A673 (cell line): ENCODE measurements at regions not wholly inside any gene's neighbourhood (a gene's known extent, or its start where the extent isn't known, plus 50 kb on each side); places are given as distances from the start of the nearest gene placed in this dataset.

Experiments
- BruUV-seq: library from RNA; stranded (reverse); fragments of 400-500 nt; replicated peaks from 2 replicates; lab custom pipeline; 2021; lab: Mats Ljungman, UMichigan
- CTCF ChIA-PET: fragments of 300-600 bp; sonication (Branson Sonifier 250); formaldehyde crosslinking; loops from one replicate; lab custom pipeline; 2022; ENCODE audit warnings: antibody characterized with exemption; lab: Charles Lee
- POLR2A ChIA-PET: fragments of 300-600 bp; sonication (Branson Sonifier 250); formaldehyde crosslinking; loops from one replicate; lab custom pipeline; 2022; ENCODE audit warnings: antibody characterized with exemption; ENCODE audit not compliant: low non-redundant PET; lab: Charles Lee
- DNase-seq: peaks from one replicate; pipeline ENCODE4 v3.0.0-alpha.2; 2015; ENCODE audit warnings: low spot score
- H3K27ac ChIP-seq: fragments of 200-600 bp; sonication (generic); 2 replicates; pipeline ENCODE4 v1.5.1; 2016; ENCODE audit warnings: mixed run types, low read depth, mild to moderate bottlenecking, mixed read lengths, antibody characterized with exemption, low read length; ENCODE audit not compliant: poor library complexity, severe bottlenecking
- H3K27me3 ChIP-seq: fragments of 200-600 bp; sonication (generic); replicated peaks from 2 replicates; pipeline ENCODE4 v1.6.1; 2017; ENCODE audit warnings: mixed run types, low read depth, mild to moderate bottlenecking, mixed read lengths, antibody characterized with exemption, low read length; ENCODE audit not compliant: insufficient read depth, poor library complexity
- H3K36me3 ChIP-seq: fragments of 200-600 bp; sonication (generic); 2 replicates; pipeline ENCODE4 v1.6.1; 2016; ENCODE audit warnings: mixed run types, mild to moderate bottlenecking, mixed read lengths, antibody characterized with exemption, low read length; ENCODE audit not compliant: insufficient read depth, poor library complexity, severe bottlenecking
- H3K4me1 ChIP-seq: fragments of 200-600 bp; sonication (generic); 2 replicates; pipeline ENCODE4 v1.6.1; 2017; ENCODE audit warnings: mixed run types, mild to moderate bottlenecking, mixed read lengths, antibody characterized with exemption, low read length; ENCODE audit not compliant: insufficient read depth, poor library complexity, severe bottlenecking
- H3K4me3 ChIP-seq: fragments of 200-600 bp; sonication (generic); 2 replicates; pipeline ENCODE4 v1.5.1; 2016; ENCODE audit warnings: low read depth, mixed run types, mild to moderate bottlenecking, mixed read lengths, low read length; ENCODE audit not compliant: poor library complexity, severe bottlenecking
- H3K9me3 ChIP-seq: fragments of 200-600 bp; sonication (generic); 2 replicates; pipeline ENCODE4 v1.6.1; 2016; ENCODE audit warnings: mixed run types, low read depth, mild to moderate bottlenecking, mixed read lengths, antibody characterized with exemption, low read length; ENCODE audit not compliant: poor library complexity, severe bottlenecking
- EZH2 ChIP-seq: fragments of 200-600 bp; sonication (generic); IDR thresholded peaks from 2 replicates; pipeline ENCODE4 v1.6.1; 2017; ENCODE audit warnings: borderline replicate concordance, low read depth, mild to moderate bottlenecking, mixed read lengths, antibody characterized with exemption, low read length; ENCODE audit not compliant: poor library complexity, severe bottlenecking
- intact Hi-C: fragments of 100-400 bp; cut with micrococcal nuclease; formaldehyde crosslinking; loops from one replicate; pipeline ENCODE4 v1.10.0; 2022; ENCODE audit not compliant: unreplicated experiment
- TF ChIP-seq, protein P1 (sequence below): fragments of 300-800, 200-600 bp; sonication (generic); conservative IDR thresholded peaks from 2 replicates; pipeline ENCODE4 v1.5.1; 2017; ENCODE audit warnings: low read depth, mild to moderate bottlenecking, antibody characterized with exemption, low read length, moderate library complexity, mixed read lengths

DNA sequence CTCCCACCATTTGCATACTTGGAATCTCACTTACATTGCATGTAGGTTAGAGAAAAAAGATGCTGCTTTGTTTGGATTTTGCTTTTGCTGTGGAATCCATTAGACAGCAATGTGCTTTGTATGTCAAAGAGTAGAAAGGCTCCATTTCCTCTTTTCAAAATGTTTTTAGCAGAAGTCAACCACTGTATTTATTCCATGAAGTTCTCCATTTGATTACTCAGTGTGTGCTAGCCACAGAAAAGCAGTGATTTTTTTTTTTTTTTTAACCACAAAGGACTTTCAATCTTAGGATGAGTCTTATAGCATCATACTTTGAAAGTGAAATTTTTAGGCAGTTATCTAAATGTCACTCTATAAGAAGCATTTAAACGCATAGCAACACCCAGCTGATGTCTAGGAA lies 285.0 kb upstream of the ADAMTS9 start:
- TF ChIP-seq, protein P1, sequence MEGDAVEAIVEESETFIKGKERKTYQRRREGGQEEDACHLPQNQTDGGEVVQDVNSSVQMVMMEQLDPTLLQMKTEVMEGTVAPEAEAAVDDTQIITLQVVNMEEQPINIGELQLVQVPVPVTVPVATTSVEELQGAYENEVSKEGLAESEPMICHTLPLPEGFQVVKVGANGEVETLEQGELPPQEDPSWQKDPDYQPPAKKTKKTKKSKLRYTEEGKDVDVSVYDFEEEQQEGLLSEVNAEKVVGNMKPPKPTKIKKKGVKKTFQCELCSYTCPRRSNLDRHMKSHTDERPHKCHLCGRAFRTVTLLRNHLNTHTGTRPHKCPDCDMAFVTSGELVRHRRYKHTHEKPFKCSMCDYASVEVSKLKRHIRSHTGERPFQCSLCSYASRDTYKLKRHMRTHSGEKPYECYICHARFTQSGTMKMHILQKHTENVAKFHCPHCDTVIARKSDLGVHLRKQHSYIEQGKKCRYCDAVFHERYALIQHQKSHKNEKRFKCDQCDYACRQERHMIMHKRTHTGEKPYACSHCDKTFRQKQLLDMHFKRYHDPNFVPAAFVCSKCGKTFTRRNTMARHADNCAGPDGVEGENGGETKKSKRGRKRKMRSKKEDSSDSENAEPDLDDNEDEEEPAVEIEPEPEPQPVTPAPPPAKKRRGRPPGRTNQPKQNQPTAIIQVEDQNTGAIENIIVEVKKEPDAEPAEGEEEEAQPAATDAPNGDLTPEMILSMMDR = no peak
- no peak for TF ChIP-seq EZH2
- H3K27me3 ChIP-seq = no peaks in the 10 kb centered on the region
- intact Hi-C loops = no loop called here
- no peak overlapping the region for H3K27ac ChIP-seq
- H3K36me3 ChIP-seq = no peaks in the 10 kb centered on the region
- H3K4me1 ChIP-seq = no peaks in the 10 kb centered on the region
- BruUV-seq = no TSS peak
- no peak for DNase-seq
- no peak overlapping the region for H3K4me3 ChIP-seq
- no peaks in the 10 kb centered on the region for H3K9me3 ChIP-seq
- POLR2A ChIA-PET = no interaction called here
- CTCF ChIA-PET = no interaction called here

DNA sequence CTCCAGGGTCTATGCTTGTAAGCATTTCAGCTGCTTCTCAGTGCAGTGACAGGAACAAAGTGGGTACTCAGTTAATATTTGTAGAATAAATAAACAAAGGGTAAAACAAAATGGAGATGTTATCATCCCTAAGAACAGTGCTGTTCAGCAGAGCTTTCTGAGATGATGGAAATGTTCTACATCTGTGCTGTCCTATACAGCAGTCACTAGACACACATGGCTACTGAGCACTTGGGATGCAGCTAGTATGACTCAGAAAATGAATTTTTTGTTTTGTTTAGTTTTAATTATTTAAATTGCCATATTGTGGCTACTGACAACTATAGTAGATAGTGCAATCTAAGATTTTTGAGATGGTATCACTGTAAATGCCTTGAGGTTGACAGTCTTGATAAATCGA lies 283.8 kb upstream of the ADAMTS9 start:
- no peaks in the 10 kb centered on the region for H3K4me1 ChIP-seq
- no peaks in the 10 kb centered on the region for H3K27me3 ChIP-seq
- POLR2A ChIA-PET = no interaction called here
- H3K9me3 ChIP-seq = no peaks in the 10 kb centered on the region
- H3K27ac ChIP-seq = no peak overlapping the region
- CTCF ChIA-PET = no interaction called here
- TF ChIP-seq EZH2 = no peak
- TF ChIP-seq, protein P1 = no peak
- H3K36me3 ChIP-seq = no peaks in the 10 kb centered on the region
- DNase-seq = no peak
- intact Hi-C loops = no loop called here
- no peak overlapping the region for H3K4me3 ChIP-seq
- BruUV-seq = no TSS peak

DNA sequence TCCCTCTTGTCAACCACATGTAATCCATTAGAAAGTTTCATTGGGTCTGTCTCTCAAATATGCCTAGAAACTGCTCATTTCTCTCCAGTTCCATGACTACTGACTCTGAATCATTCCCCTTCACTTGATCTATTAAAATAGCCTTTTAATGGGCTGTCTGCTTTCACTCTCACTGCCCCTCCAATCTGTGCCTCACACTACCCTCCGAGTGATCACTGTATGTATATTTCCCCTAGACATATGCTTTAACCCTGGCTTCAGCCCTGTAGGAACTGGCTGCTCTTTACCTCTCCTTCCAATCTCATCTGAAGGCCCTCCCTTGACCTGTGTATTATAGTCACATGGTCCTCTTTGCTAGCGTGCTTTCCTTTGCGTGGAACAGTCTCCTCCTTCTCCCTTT lies 282.8 kb upstream of the ADAMTS9 start:
- no peaks in the 10 kb centered on the region for H3K36me3 ChIP-seq
- CTCF ChIA-PET = no interaction called here
- H3K4me1 ChIP-seq = no peaks in the 10 kb centered on the region
- no peaks in the 10 kb centered on the region for H3K27me3 ChIP-seq
- no peak overlapping the region for H3K27ac ChIP-seq
- DNase-seq = no peak
- no peak overlapping the region for H3K4me3 ChIP-seq
- POLR2A ChIA-PET = no interaction called here
- intact Hi-C loops = no loop called here
- TF ChIP-seq, protein P1 = no peak
- TF ChIP-seq EZH2 = no peak
- no TSS peak for BruUV-seq
- no peaks in the 10 kb centered on the region for H3K9me3 ChIP-seq
